ENCODE measurements at regions not wholly inside any gene's neighbourhood (a gene's known extent, or its start where the extent isn't known, plus 50 kb on each side); places are given as distances from the start of the nearest gene placed in this dataset.
"Not testable (repeated sequence)": the region's sequence is repeated elsewhere in the genome, so short reads cannot be mapped to it uniquely, and the experiment has no call there.

DNA sequence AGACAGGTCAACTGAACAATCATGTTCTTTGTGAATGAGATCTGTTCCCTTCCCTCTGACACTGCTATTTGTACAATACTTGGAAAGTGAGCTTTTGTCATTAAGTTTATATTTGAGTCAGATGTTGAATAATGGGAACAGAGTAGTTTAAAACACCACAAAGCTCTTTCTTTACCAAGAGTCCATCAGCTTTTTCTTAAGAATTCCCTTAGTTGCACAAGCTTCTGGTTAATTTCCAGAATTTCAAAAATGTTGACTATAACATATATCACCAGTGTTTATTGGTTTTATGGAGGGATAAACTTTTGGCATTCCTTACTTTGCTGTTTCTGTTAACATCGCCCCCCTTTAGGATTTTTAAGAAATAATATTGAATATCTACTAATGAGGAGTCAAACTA, 403.7 kb downstream of the CCDC85A start:
- intact Hi-C loops (cut with DNase I), result no loop called here
- no peak overlapping the region for H3K27ac ChIP-seq
- no peak for DNase-seq
- WGBS, 3 donors, result 58 to 82% (median 68%) methylated on average over 1 of the region's 1 CpG
- no peak overlapping the region for H3K4me3 ChIP-seq
- no peaks in the 10 kb centered on the region for H3K9me3 ChIP-seq
- TF ChIP-seq, protein P1, sequence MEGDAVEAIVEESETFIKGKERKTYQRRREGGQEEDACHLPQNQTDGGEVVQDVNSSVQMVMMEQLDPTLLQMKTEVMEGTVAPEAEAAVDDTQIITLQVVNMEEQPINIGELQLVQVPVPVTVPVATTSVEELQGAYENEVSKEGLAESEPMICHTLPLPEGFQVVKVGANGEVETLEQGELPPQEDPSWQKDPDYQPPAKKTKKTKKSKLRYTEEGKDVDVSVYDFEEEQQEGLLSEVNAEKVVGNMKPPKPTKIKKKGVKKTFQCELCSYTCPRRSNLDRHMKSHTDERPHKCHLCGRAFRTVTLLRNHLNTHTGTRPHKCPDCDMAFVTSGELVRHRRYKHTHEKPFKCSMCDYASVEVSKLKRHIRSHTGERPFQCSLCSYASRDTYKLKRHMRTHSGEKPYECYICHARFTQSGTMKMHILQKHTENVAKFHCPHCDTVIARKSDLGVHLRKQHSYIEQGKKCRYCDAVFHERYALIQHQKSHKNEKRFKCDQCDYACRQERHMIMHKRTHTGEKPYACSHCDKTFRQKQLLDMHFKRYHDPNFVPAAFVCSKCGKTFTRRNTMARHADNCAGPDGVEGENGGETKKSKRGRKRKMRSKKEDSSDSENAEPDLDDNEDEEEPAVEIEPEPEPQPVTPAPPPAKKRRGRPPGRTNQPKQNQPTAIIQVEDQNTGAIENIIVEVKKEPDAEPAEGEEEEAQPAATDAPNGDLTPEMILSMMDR (IDR thresholded peaks at IDR 0.05), result no peak
- no peak for TF ChIP-seq EP300 (IDR thresholded peaks at IDR 0.05)
- no peak for TF ChIP-seq POLR2A (IDR thresholded peaks at IDR 0.05)
- no peaks in the 10 kb centered on the region for H3K27me3 ChIP-seq
- H3K4me1 ChIP-seq (ENCODE audit: insufficient read depth), result no peaks in the 10 kb centered on the region
- H3K36me3 ChIP-seq, result no peaks in the 10 kb centered on the region

DNA sequence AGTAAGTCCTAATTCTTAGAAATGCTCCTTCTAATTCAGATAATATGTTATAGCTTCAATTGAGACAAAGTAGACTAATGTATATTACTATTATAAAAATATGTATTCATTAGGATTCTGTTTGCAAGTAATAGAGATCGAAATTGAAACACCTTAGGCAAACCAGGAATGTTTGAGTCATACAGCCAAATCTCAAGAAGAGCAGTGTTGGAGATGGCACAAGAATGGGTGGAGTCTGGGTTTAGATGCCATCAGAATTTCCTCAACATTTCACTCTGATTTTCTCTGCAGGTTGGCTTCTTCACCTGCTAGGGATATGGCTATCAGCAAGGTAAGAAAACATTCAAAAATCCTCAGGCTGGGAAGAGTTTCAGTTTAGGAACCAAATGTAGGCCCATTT, 405.4 kb downstream of the CCDC85A start:
- Histone ChIP-seq H3K36me3 (no peaks in the 10 kb centered on the region), H3K9me3 (no peaks in the 10 kb centered on the region), H3K27me3 (no peaks in the 10 kb centered on the region), H3K27ac (no peak overlapping the region), H3K4me3 (no peak overlapping the region), H3K4me1 (ENCODE audit: insufficient read depth) (no peaks in the 10 kb centered on the region)
- TF ChIP-seq POLR2A (IDR thresholded peaks at IDR 0.05), result no peak
- TF ChIP-seq, protein P1 (IDR thresholded peaks at IDR 0.05), result no peak
- TF ChIP-seq EP300 (IDR thresholded peaks at IDR 0.05), result no peak
- no peak for DNase-seq
- 79 to 81% (median 80%) methylated on average over 1 of the region's 1 CpG for WGBS, 3 donors
- intact Hi-C loops (cut with DNase I), result no loop called here

DNA sequence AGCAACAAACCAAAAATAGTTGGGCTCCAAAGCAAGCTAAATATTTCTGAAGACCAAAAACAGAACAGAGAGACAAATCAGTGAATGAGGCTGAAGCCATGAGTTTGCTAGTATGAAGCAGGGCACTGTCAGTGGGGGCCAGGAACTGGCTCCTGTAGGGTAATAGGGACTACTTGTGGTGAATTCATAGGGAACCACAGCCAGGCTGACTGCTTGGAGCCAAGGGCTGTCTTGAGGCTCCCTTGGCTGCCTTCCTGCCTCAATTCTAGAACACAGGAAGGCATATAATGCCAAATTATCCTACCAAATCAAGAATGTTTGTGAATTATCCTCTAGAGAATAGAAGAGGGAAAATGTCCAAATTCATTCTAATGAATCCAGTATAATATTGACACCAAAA, 406.0 kb downstream of the CCDC85A start:
- no peak for DNase-seq
- H3K9me3 ChIP-seq, result no peaks in the 10 kb centered on the region
- H3K4me3 ChIP-seq, result no peak overlapping the region
- TF ChIP-seq, protein P1 (IDR thresholded peaks at IDR 0.05), result no peak
- TF ChIP-seq EP300 (IDR thresholded peaks at IDR 0.05) (no peak), POLR2A (IDR thresholded peaks at IDR 0.05) (no peak)
- intact Hi-C loops (cut with DNase I), result no loop called here
- H3K4me1 ChIP-seq (ENCODE audit: insufficient read depth), result no peaks in the 10 kb centered on the region
- no peaks in the 10 kb centered on the region for H3K36me3 ChIP-seq
- no peak overlapping the region for H3K27ac ChIP-seq
- H3K27me3 ChIP-seq, result no peaks in the 10 kb centered on the region

DNA sequence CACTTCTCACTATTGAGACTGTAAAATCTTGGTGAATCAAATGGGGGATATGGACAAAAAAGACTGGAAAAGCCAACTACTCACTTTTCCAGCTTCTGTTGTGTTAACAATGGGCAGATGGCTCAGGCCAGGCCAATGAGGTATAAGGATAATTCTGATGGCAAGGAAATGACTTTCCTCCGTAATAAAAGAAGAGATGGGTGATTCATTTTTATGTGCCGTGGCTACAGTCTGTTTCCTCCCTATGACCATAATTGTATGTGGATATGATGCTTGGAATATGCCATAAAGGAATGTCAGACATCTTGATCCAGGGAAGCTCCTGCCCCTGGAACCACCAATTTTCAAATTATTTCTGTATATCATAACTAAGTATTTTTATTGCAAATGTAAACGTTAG, 406.8 kb downstream of the CCDC85A start:
- Histone ChIP-seq H3K4me3 (no peak overlapping the region), H3K27ac (no peak overlapping the region), H3K4me1 (ENCODE audit: insufficient read depth) (no peaks in the 10 kb centered on the region), H3K36me3 (no peaks in the 10 kb centered on the region), H3K27me3 (no peaks in the 10 kb centered on the region), H3K9me3 (no peaks in the 10 kb centered on the region)
- intact Hi-C loops (cut with DNase I), result no loop called here
- 38 to 62% (median 49%) methylated on average over 3 of the region's 3 CpGs for WGBS, 3 donors
- no peak for TF ChIP-seq POLR2A (IDR thresholded peaks at IDR 0.05)
- no peak for TF ChIP-seq EP300 (IDR thresholded peaks at IDR 0.05)
- no peak for DNase-seq

DNA sequence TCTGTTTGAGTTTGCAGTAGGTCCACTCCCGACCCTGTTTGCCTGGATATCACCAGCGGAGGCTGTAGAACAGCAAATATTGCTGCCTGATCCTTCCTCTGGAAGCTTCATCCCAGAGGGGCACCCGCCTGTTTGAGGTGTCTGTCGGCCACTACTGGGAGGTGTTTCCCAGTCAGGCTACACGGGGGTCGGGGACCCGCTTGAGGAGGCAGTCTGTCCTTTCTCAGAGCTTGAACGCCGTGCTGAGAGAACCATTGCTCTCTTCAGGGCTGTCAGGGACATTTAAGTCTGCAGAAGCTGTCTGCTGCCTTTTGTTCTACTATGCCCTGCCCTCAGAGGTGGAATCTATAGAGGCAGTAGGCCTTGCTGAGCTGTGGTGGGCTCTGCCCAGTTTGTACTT, 422.3 kb downstream of the CCDC85A start:
- H3K27ac ChIP-seq; H3K4me1 ChIP-seq (ENCODE audit: insufficient read depth); H3K27me3 ChIP-seq; H3K36me3 ChIP-seq; H3K9me3 ChIP-seq; intact Hi-C loops (cut with DNase I); H3K4me3 ChIP-seq; DNase-seq: not testable (repeated sequence)
- WGBS, 3 donors, result 75 to 83% (median 78%) methylated on average over 9 of the region's 9 CpGs

DNA sequence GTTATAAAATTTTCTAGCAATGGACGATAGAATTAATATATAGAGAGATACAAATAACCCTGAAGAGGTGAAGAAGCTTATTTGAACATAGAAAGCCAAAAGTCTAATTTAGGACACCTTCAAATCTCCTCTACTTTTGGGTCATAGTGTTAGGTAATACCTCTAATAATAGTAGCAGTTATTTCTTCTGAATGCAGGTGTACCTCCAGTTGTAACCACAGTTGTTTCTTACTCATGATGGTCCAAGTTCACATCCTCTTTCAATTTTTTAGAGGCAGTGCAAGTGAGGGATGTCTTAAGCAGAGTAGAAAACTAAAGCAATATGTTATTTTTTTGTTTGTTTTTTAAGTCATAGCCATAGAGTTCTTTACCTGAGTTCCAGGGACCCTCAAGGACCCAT, 429.5 kb downstream of the CCDC85A start:
- Histone ChIP-seq H3K4me3 (no peak overlapping the region), H3K9me3 (no peaks in the 10 kb centered on the region), H3K27me3 (no peaks in the 10 kb centered on the region), H3K27ac (no peak overlapping the region), H3K4me1 (ENCODE audit: insufficient read depth) (no peaks in the 10 kb centered on the region), H3K36me3 (no peaks in the 10 kb centered on the region)
- intact Hi-C loops (cut with DNase I), result no loop called here
- 50 to 71% (median 56%) methylated on average over 1 of the region's 1 CpG for WGBS, 3 donors
- no peak for DNase-seq
- no peak for TF ChIP-seq EP300 (IDR thresholded peaks at IDR 0.05)
- TF ChIP-seq, protein P1 (IDR thresholded peaks at IDR 0.05), result no peak
- TF ChIP-seq POLR2A (IDR thresholded peaks at IDR 0.05), result no peak

All from ovary (tissue), 7 donors.